IMR-90 (cell line): ENCODE measurements at regions not wholly inside any gene's neighbourhood (a gene's known extent, or its start where the extent isn't known, plus 50 kb on each side); places are given as distances from the start of the nearest gene placed in this dataset.

Experiments used
- BHLHE40 ChIP-seq: fragments of 150-350 bp; IDR thresholded peaks from 2 replicates; pipeline ENCODE4 v1.6.1; 2016; ENCODE audit warnings: mild to moderate bottlenecking, low read depth, low read length
- CTCF ChIP-seq: conservative IDR thresholded peaks from 2 replicates; pipeline ENCODE4 v1.5.1; 2012; ENCODE audit warnings: mild to moderate bottlenecking, low read depth, low read length, improper control_type of control experiment
- ELK1 ChIP-seq: fragments of 150-350 bp; IDR thresholded peaks from 2 replicates; pipeline ENCODE4 v1.6.1; 2016; ENCODE audit warnings: low read depth, mild to moderate bottlenecking, low read length, moderate library complexity, borderline replicate concordance
- FOS ChIP-seq: fragments of 150-350 bp; IDR thresholded peaks from 2 replicates; pipeline ENCODE4 v1.6.1; 2016; ENCODE audit warnings: low read depth, low read length
- MAFK ChIP-seq: IDR thresholded peaks from 2 replicates; pipeline ENCODE4 v1.6.1; 2012; ENCODE audit warnings: low read depth, low read length, improper control_type of control experiment
- MXI1 ChIP-seq: IDR thresholded peaks from 2 replicates; pipeline ENCODE4 v1.6.1; 2012; ENCODE audit warnings: low read depth, mild to moderate bottlenecking, low read length, moderate library complexity, borderline replicate concordance
- NFE2L2 ChIP-seq: fragments of 150-350 bp; IDR thresholded peaks from 2 replicates; pipeline ENCODE4 v1.6.1; 2016; ENCODE audit warnings: low read depth, mild to moderate bottlenecking, low read length
- POLR2A ChIP-seq: IDR thresholded peaks from 2 replicates; pipeline ENCODE4 v1.6.1; 2012; ENCODE audit warnings: mild to moderate bottlenecking, low read depth, low read length
- RCOR1 ChIP-seq: IDR thresholded peaks from 2 replicates; pipeline ENCODE4 v1.6.1; 2012; ENCODE audit warnings: mild to moderate bottlenecking, low read length, improper control_type of control experiment; ENCODE audit not compliant: insufficient replicate concordance
- RFX5 ChIP-seq: IDR thresholded peaks from 2 replicates; pipeline ENCODE4 v1.8.0; 2012; ENCODE audit warnings: low read depth, mild to moderate bottlenecking, low read length, moderate library complexity
- SMC3 ChIP-seq: fragments of 150-350 bp; IDR thresholded peaks from 2 replicates; pipeline ENCODE4 v1.6.1; 2016; ENCODE audit warnings: low read depth, mild to moderate bottlenecking, antibody characterized with exemption, low read length, moderate library complexity

- no peak for TF ChIP-seq CTCF
- TF ChIP-seq POLR2A = no peak
- no peak for TF ChIP-seq NFE2L2
- TF ChIP-seq ELK1 = no peak
- no peak for TF ChIP-seq RFX5
- no peak for TF ChIP-seq FOS
- no peak for TF ChIP-seq BHLHE40
- TF ChIP-seq MAFK = no peak
- no peak for TF ChIP-seq SMC3
- TF ChIP-seq RCOR1 = no peak
- TF ChIP-seq MXI1 = no peak
These were observed 72.3 kb upstream of the GNAZ start for GRCh38 chr22:22997988-22998387.
